HK-2 (cell line): ENCODE measurements at regions not wholly inside any gene's neighbourhood (a gene's known extent, or its start where the extent isn't known, plus 50 kb on each side); places are given as distances from the start of the nearest gene placed in this dataset.
"Not testable (repeated sequence)": the region's sequence is repeated elsewhere in the genome, so short reads cannot be mapped to it uniquely, and the experiment has no call there.

ENCODE experiments used
- DNase-seq: peaks from one replicate; pipeline ENCODE4 v3.0.0-alpha.2; 2018; ENCODE audit not compliant: unreplicated experiment

- no peak for DNase-seq
Observed at GRCh38 chr6:167662075-167662880, 164.4 kb upstream of the AFDN start.

DNA sequence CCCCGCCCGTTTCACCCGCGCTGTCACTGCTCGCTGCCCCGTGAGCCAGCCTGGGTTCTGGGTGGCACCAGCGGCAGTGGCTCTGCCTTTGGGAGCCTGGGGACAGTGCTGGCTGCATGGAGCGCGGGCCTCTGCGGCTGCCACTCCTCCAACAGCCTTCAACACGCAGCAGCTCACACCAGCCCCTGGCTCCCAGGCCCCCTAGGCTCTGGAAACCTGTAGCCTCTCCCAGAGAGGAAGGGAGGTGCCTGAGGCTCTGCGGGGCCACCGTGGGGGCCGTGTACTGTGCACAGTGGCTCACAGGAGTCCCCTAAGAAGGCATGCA, 163.9 kb upstream of the AFDN start:
- DNase-seq, result no peak

DNA sequence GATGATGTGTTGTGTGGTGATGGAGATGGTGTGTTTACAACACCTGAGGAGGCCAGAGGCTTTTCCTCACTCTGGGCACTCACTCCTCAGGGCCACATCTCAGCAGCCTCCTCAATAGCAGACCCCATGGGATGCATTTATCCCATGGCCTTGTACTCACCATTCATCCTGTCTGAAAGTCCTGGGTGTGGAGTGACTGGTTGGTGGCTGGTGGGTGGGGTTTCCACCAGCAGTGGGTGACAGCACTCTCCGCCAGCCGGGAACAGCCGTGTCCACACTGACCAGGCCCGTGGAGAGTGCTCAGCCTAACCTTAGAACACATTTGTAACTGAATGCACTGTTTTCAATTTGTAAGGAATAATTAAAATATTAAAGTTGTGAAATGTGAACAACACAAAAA, 163.4 kb upstream of the AFDN start:
- DNase-seq, result no peak

DNA sequence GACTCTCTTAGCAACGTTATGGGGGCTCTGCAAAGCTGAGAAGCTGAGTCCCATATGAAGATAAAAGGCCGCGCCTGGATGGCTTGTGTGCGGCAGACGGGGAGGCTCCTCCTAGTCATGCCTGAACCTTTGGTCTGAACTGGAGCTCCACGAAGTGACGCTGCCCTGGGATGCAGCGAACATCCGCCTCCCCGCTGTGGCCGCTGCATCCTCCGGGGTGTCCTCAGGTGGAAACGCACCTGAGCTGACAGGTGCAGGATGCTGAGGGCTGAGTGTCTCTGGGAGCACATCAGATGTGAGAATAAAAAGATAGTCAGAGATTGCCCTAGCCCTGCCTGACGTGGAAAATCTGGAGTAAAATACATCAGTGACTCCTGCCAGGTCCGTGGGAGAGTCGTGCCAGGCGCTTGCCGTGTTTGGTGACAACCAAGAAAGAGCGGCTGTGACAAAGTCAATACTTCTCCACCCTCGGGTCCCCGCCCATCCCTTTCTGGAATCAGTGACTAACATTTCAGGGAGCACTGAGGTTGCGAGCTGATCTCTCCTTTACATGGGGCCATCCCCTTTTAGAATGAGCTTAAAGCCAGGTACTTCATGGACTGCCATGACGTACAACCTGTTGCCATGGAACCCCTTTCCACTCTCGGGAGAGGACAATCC, 162.8 kb upstream of the AFDN start:
- no peak for DNase-seq

DNA sequence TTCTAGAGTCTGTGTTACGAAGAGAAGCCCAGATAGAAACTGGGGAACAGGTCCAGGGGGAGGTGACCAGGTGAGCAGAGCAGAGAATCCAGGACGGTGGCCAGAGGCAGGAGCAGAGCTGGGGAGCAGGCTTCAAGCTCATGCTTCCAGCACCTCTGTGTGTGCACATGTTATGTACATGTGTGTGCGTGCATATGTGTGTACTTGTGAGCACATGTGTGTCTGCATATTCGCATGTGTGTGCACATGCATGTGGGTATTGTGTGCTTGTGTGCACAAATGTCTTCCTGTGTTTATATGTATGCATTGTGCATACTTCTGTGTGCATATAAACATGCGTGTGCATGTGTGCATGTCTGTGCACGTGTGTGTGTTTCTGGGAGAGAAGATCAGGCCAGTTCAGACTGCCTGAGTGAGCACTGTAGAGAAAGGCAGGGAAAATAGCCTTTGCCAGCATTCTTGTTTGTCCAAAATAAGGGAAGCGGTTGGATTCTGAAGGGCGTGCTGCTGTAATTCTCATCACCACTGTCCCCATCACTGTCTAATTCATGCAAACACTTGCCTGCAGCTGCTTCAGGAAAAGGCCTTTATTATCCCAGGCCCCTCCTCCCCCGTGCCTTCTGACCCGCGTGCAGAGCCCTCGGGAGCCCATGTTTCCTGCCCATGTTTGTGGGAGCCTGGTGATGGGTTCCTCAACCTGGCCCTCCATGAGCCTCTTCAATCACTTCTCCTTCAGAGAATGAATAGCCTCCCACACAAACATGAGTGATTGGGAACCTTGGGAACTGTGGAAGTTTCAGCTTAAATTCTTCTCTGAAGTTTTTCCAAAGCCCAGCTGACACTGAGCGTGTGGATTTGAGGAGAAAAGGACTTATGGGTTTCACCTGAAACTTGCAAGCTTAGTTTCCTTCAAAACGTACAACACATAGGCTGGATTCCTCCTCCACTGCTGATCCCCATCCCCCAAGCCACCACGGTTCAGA, 161.7 kb upstream of the AFDN start:
- no peak for DNase-seq

DNA sequence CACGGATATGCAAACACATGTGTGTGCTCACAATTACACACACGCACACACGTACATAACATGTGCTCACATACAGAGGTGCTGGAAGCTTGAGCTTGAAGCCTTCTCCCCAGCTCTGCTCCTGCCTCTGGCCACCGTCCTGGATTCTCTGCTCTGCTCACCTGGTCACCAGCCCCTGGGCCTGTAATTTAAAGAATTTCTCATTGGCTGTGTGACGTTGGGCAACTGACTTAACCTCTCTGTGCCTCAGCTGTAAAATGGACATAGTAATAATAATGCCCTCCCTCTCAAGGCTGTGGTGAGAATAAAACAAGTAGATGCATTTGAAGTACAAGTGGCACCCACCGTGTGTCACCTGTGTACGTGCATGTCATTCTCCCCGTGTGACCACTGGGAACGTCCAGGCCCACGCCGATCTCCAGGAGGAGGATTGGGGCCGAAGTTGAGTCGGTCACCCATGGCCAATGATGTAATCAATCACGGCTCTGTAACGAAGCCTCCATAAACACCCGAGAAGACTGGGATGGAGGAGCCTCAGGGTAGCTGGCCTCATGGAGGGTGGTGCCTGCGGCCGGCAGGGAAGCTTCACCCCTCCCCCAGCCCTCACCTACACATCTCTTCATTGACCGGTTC, 160.9 kb upstream of the AFDN start:
- no peak for DNase-seq

- no peak for DNase-seq
Observed at GRCh38 chr6:167666571-167667203, 160.0 kb upstream of the AFDN start.

DNA sequence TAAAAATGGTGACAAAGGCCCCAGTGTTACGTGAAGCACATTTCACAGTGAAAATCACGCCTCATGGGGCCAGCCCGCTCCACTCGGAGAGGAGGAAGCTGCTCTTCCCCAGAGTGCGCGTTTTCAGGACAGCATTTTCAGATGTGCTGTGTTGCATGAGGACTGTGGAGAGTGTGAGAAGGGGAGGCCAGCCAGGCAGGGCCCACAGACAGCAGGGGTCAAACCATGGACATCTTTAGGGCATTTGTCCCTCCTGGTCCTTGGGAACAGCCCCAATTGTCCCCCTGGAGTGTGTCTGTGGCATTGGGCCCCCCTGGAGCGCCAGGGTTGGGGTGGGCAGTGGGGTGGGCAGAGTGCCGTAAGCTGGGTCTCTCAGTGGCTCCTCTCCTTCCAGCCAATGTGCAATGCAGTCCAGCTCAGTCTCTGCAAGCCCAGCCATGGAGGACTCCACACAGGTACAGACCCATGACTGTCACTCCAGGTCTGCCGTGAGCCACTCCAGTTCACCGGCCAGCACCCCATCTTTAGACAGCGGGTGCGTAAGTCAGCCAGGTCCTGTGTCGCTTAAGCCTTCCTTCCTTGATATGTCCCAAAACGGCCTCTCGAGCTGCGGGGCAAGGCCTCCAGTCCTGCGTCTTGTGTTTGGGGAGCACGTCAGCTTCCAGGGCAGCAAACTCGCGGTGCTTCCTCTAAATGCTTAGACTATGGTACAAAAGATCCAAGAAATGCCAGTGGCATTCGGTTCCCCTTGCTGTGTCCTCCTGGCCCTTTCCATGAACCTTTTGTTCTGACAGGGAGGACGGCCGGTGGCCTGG, 159.3 kb upstream of the AFDN start:
- DNase-seq, result no peak

DNA sequence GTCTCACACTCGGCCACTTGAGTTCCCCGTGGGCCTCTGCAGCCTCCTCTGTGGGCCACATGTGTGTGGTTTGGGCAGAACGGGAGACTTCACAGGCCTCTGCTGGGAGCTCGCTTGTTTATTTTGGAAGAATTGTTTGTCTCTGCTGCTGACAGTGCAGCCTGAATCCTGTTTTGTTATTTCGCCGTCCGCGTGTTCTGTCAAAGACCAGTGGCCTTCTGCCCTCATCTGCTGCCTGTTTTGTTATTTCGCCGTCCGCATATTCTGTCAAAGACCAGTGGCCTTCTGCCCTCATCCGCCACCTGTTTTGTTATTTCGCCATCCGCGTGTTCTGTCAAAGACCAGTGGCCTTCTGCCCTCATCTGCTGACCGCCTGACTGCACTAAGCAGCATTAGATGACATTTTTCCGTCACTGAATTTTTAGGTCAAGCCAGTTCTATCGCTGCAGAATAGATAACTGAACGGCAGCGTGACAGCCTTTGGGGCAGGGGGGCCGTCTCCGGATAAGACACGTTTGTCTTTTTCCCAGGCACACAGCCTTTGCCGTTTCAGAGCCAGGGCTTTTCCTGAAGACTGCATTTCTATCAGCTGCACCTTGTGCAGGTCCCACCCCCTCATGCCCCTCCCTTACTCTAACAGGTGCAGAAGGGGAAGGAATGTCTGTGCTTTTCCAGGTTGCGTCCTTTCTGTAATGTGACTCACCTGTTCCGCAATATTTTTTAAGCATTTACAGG, 158.5 kb upstream of the AFDN start:
- DNase-seq, result no peak

DNA sequence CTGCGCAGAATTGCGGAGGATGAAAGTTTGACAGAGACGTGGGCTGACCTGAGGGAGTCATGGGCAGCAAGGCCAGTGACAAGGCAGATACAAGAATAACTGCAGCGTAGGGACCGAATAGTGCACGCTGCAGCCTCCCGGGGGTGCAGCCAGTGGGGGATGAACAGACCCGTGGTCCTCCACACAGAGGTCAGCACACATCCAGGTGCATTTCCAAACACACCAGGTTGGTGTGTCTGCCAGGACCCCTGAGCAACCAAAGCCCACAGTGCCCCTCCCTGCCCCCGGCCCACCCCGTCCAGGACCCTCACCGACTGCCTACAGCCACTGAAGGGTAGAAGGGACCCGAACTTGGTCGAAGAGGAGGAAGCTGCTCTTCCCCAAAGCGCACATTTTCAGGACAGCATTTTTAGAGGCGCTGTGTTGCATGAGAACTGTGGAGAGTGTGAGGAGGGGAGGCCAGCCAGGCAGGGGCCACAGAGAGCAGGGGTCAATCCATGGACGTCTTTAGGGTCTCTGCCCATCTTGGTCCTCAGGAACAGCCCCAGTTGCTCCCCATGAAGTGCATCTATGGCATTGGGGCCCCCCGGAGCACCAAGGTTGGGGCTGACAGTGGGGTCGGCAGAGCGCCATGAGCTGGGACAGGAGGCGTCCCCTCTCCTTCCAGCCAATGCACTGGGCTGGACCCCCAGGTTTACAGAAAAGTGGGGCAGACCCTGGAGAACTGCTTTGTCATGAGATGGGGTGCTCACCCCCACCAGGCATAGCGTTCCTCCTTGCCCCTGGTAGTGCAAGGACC, 157.8 kb upstream of the AFDN start:
- DNase-seq, result no peak

- DNase-seq, result no peak
Observed at GRCh38 chr6:167669553-167669849, 157.2 kb upstream of the AFDN start.

DNA sequence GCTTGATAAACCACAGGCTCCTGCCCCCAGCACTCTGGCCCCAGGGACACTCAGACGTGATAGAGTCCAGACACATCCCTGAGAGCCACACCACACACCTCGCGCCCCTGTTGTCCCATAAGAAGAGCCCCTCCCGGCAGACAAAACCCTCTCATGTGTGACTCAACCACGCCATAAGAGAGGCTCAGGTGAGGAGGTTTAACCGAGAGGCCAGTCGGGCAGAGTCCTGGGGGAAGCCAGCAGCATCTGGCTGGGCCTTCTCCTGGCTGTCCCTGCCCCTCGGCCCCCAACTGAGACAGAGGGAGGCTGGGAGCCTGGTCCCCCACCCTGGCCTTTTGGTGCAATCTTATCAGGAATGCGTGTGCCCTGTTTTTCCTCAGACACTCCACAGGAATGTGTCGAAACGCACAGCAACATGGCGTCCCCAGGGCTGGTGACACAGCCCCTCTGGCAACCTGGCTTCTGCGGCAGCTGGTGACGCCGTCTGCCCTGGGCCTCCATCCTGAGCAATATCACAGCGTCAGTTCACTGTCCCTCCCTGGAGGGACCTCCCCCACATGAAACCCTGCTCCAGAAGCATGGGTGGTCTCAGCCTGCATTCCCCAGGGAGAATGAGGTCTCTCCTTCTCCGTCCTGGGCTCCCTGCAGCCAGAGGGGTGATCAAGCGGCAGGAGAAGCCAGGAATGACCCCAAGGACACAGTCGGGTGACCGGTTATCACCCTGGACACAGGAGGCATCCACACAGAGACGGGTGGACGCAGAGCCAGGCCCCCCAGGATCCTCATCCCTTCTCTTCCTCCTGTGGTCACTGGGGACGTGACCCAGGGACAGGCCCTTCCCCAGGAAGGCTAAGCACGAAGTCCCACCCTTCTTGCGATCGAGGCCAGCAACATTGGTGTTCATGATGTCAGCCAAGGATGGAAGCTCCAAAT, 156.6 kb upstream of the AFDN start:
- DNase-seq, result no peak

DNA sequence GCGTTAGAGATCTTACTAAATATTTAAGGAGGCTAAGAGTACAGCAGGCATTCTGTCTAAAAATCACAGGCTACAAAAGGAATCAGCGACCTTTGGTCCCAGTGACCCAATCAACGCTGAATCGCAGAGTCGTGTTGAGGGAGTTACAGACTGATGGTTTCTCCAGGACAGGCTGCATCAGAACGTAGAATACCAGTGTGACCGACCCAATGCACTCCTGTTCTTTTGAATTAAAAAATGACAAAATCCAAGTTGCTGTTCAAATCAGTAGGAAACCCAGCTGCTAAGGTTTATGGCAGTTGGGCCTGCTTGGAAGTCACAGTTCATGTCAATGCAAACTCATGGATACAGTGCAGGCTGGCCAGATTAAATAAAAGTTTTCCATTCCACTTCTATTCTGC, 155.8 kb upstream of the AFDN start:
- DNase-seq, result no peak

DNA sequence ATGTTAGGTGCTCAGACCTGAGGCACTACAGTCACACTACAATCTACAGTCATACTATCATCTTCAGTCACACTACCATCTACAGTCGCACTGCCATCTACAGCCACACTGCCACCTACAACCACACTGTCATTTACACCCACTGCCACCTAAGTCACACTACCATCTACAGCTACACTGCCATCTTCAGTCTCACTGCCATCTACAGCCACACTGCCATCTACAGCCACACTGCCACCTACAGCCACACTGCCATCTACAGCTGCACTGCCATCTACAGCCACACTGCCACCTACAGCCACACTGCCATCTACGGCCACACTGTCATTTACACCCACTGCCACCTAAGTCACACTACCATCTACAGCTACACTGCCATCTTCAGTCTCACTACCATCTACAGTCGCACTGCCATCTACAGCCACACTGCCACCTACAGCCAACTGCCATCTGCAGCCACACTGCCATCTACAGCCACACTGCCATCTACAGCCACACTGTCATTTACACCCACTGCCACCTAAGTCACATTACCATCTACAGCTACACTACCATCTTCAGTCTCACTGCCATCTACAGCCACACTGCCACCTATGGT, 155.2 kb upstream of the AFDN start:
- not testable (repeated sequence) for DNase-seq

DNA sequence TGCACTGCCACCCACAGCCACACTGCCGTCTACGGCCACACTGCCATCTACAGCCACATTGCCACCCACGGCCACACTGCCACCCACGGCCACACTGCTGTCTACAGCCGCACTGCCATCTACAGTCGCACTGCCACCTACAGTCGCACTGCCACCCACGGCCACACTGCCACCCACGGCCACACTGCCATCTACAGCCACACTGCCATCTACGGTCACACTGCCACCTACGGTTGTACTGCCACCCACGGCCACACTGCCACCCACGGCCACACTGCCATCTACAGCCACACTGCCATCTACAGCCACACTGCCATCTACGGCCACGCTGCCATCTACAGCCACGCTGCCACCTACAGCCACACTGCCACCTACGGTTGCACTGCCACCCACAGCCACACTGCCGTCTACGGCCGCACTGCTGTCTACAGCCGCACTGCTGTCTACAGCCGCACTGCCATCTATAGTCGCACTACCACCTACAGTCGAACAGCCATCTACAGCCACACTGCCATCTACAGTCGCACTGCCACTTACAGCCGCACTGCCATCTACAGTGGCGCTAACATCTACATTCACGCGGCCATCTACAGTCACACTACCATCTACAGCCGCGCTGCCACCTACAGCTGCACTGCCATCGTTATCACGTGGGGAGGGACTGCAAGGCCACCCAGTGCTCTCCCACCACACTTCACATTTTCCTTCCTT, 154.6 kb upstream of the AFDN start:
- no peak for DNase-seq

- no peak for DNase-seq
Observed at GRCh38 chr6:167672738-167673137, 154.0 kb upstream of the AFDN start.

- no peak for DNase-seq
Observed at GRCh38 chr6:167673946-167674345, 152.8 kb upstream of the AFDN start.
